ENCODE measurements at regions not wholly inside any gene's neighbourhood (a gene's known extent, or its start where the extent isn't known, plus 50 kb on each side); places are given as distances from the start of the nearest gene placed in this dataset.

DNA sequence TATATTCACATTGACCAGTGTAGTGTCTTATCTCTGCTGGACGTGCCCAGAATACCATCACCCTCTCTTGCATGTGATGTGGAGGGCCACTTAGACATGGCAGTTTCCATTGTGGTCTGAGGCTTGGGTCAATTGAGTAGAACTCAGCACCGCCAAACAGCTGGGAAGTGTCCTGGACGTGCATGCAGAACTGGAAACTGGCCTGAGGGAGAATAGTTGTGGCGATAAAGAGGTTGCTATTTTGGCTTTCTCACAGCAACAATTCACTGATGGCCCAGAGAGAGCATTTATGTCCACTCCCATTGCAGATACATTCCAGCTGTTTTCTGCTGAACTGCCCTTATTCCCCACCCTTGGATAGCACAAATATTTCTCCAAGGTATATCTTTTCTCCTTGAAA is 210.1 kb upstream of the DAAM1 start:
- peaks cover 14% of the 10 kb centered on the region for H3K9me3 Mint-ChIP-seq
- POLR2A ChIA-PET, result no interaction called here
- no peak for DNase-seq (ENCODE audit: low spot score)
- no peak for ATAC-seq
- H3K36me3 Mint-ChIP-seq, result no peaks in the 10 kb centered on the region
- no peak overlapping the region for H3K27ac Mint-ChIP-seq
- no peak overlapping the region for H3K4me3 Mint-ChIP-seq
- H3K4me1 Mint-ChIP-seq, result peaks cover 6% of the 10 kb centered on the region
- H3K27me3 Mint-ChIP-seq (ENCODE audit: low read depth), result no peaks in the 10 kb centered on the region
- CTCF ChIA-PET, result interaction anchor here (0.6 kb wide), 1 partner anchor 151 kb away, joined by 3 read pairs; no protein-coding TSS in a partner anchor
- TF ChIP-seq, protein P1, sequence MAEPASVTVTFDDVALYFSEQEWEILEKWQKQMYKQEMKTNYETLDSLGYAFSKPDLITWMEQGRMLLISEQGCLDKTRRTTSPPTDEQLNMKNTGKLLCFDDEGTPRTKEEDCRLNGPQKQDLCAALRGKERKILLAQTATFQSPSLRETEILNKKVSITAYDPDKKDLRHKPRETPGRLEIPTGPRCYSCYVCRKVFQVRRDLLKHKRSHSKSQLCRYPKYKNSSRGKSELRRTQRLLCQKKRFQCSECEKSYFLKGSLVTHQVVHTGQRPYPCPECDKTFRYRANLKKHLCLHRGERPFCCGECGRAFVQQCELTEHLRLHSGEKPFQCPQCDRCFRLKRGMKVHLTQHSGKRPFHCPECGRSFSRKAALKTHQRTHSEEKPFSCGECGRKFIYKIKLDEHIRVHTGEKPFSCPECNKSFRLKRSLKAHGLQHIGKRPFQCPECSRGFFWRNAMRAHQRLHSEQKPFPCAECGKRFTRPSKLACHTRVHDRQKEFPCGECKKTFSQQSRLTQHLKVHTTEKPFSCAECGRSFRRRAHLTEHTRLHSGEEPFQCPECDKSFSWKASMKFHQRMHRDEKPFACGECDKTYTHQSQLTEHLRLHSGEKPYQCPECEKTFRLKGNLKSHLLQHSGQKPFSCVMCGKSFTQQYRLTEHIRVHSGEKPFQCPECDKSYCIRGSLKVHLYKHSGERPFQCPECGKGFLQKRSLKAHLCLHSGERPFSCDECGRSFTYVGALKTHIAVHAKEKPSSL (CRISPR knock-in tag; conservative IDR thresholded peaks at IDR 0.05), result no peak
- TF ChIP-seq OVOL2 (CRISPR knock-in tag; IDR thresholded peaks at IDR 0.05; ENCODE audit: borderline replicate concordance) (no peak), NFYB (CRISPR knock-in tag; conservative IDR thresholded peaks at IDR 0.05; ENCODE audit: low read depth) (no peak), SMAD3 (CRISPR knock-in tag; IDR thresholded peaks at IDR 0.05; ENCODE audit: borderline replicate concordance) (no peak), FOXJ3 (CRISPR knock-in tag; IDR thresholded peaks at IDR 0.05; ENCODE audit: borderline replicate concordance) (no peak), JUN (CRISPR knock-in tag; IDR thresholded peaks at IDR 0.05) (no peak), ZNF138 (CRISPR knock-in tag; conservative IDR thresholded peaks at IDR 0.05) (no peak), ETV6 (CRISPR knock-in tag; IDR thresholded peaks at IDR 0.05) (no peak), ZNF671 (CRISPR knock-in tag; IDR thresholded peaks at IDR 0.05) (no peak), ZNF121 (CRISPR knock-in tag; IDR thresholded peaks at IDR 0.05) (no peak), ELF4 (CRISPR knock-in tag; IDR thresholded peaks at IDR 0.05; ENCODE audit: low read depth) (no peak), TEAD4 (CRISPR knock-in tag; IDR thresholded peaks at IDR 0.05) (no peak)
- TF ChIP-seq, protein P2, sequence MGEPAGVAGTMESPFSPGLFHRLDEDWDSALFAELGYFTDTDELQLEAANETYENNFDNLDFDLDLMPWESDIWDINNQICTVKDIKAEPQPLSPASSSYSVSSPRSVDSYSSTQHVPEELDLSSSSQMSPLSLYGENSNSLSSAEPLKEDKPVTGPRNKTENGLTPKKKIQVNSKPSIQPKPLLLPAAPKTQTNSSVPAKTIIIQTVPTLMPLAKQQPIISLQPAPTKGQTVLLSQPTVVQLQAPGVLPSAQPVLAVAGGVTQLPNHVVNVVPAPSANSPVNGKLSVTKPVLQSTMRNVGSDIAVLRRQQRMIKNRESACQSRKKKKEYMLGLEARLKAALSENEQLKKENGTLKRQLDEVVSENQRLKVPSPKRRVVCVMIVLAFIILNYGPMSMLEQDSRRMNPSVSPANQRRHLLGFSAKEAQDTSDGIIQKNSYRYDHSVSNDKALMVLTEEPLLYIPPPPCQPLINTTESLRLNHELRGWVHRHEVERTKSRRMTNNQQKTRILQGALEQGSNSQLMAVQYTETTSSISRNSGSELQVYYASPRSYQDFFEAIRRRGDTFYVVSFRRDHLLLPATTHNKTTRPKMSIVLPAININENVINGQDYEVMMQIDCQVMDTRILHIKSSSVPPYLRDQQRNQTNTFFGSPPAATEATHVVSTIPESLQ (CRISPR knock-in tag; IDR thresholded peaks at IDR 0.05), result no peak
- TF ChIP-seq, protein P3, sequence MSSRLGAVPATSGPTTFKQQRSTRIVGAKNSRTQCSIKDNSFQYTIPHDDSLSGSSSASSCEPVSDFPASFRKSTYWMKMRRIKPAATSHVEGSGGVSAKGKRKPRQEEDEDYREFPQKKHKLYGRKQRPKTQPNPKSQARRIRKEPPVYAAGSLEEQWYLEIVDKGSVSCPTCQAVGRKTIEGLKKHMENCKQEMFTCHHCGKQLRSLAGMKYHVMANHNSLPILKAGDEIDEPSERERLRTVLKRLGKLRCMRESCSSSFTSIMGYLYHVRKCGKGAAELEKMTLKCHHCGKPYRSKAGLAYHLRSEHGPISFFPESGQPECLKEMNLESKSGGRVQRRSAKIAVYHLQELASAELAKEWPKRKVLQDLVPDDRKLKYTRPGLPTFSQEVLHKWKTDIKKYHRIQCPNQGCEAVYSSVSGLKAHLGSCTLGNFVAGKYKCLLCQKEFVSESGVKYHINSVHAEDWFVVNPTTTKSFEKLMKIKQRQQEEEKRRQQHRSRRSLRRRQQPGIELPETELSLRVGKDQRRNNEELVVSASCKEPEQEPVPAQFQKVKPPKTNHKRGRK (CRISPR knock-in tag; IDR thresholded peaks at IDR 0.05; ENCODE audit: borderline replicate concordance), result no peak
- TF ChIP-seq, protein P4, sequence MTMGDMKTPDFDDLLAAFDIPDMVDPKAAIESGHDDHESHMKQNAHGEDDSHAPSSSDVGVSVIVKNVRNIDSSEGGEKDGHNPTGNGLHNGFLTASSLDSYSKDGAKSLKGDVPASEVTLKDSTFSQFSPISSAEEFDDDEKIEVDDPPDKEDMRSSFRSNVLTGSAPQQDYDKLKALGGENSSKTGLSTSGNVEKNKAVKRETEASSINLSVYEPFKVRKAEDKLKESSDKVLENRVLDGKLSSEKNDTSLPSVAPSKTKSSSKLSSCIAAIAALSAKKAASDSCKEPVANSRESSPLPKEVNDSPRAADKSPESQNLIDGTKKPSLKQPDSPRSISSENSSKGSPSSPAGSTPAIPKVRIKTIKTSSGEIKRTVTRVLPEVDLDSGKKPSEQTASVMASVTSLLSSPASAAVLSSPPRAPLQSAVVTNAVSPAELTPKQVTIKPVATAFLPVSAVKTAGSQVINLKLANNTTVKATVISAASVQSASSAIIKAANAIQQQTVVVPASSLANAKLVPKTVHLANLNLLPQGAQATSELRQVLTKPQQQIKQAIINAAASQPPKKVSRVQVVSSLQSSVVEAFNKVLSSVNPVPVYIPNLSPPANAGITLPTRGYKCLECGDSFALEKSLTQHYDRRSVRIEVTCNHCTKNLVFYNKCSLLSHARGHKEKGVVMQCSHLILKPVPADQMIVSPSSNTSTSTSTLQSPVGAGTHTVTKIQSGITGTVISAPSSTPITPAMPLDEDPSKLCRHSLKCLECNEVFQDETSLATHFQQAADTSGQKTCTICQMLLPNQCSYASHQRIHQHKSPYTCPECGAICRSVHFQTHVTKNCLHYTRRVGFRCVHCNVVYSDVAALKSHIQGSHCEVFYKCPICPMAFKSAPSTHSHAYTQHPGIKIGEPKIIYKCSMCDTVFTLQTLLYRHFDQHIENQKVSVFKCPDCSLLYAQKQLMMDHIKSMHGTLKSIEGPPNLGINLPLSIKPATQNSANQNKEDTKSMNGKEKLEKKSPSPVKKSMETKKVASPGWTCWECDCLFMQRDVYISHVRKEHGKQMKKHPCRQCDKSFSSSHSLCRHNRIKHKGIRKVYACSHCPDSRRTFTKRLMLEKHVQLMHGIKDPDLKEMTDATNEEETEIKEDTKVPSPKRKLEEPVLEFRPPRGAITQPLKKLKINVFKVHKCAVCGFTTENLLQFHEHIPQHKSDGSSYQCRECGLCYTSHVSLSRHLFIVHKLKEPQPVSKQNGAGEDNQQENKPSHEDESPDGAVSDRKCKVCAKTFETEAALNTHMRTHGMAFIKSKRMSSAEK (CRISPR knock-in tag; IDR thresholded peaks at IDR 0.05; ENCODE audit: borderline replicate concordance), result no peak
- TF ChIP-seq, protein P5, sequence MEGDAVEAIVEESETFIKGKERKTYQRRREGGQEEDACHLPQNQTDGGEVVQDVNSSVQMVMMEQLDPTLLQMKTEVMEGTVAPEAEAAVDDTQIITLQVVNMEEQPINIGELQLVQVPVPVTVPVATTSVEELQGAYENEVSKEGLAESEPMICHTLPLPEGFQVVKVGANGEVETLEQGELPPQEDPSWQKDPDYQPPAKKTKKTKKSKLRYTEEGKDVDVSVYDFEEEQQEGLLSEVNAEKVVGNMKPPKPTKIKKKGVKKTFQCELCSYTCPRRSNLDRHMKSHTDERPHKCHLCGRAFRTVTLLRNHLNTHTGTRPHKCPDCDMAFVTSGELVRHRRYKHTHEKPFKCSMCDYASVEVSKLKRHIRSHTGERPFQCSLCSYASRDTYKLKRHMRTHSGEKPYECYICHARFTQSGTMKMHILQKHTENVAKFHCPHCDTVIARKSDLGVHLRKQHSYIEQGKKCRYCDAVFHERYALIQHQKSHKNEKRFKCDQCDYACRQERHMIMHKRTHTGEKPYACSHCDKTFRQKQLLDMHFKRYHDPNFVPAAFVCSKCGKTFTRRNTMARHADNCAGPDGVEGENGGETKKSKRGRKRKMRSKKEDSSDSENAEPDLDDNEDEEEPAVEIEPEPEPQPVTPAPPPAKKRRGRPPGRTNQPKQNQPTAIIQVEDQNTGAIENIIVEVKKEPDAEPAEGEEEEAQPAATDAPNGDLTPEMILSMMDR (IDR thresholded peaks at IDR 0.05), result no peak
- TF ChIP-seq, protein P6, sequence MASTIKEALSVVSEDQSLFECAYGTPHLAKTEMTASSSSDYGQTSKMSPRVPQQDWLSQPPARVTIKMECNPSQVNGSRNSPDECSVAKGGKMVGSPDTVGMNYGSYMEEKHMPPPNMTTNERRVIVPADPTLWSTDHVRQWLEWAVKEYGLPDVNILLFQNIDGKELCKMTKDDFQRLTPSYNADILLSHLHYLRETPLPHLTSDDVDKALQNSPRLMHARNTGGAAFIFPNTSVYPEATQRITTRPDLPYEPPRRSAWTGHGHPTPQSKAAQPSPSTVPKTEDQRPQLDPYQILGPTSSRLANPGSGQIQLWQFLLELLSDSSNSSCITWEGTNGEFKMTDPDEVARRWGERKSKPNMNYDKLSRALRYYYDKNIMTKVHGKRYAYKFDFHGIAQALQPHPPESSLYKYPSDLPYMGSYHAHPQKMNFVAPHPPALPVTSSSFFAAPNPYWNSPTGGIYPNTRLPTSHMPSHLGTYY (CRISPR knock-in tag; IDR thresholded peaks at IDR 0.05), result no peak
- TF ChIP-seq, protein P7, sequence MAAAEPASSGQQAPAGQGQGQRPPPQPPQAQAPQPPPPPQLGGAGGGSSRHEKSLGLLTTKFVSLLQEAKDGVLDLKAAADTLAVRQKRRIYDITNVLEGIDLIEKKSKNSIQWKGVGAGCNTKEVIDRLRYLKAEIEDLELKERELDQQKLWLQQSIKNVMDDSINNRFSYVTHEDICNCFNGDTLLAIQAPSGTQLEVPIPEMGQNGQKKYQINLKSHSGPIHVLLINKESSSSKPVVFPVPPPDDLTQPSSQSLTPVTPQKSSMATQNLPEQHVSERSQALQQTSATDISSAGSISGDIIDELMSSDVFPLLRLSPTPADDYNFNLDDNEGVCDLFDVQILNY (CRISPR knock-in tag; IDR thresholded peaks at IDR 0.05), result no peak
- TF ChIP-seq, protein P8, sequence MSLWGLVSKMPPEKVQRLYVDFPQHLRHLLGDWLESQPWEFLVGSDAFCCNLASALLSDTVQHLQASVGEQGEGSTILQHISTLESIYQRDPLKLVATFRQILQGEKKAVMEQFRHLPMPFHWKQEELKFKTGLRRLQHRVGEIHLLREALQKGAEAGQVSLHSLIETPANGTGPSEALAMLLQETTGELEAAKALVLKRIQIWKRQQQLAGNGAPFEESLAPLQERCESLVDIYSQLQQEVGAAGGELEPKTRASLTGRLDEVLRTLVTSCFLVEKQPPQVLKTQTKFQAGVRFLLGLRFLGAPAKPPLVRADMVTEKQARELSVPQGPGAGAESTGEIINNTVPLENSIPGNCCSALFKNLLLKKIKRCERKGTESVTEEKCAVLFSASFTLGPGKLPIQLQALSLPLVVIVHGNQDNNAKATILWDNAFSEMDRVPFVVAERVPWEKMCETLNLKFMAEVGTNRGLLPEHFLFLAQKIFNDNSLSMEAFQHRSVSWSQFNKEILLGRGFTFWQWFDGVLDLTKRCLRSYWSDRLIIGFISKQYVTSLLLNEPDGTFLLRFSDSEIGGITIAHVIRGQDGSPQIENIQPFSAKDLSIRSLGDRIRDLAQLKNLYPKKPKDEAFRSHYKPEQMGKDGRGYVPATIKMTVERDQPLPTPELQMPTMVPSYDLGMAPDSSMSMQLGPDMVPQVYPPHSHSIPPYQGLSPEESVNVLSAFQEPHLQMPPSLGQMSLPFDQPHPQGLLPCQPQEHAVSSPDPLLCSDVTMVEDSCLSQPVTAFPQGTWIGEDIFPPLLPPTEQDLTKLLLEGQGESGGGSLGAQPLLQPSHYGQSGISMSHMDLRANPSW (CRISPR knock-in tag; conservative IDR thresholded peaks at IDR 0.05; ENCODE audit: low read depth), result no peak
